HepG2 (cell line): ENCODE measurements at regions not wholly inside any gene's neighbourhood (a gene's known extent, or its start where the extent isn't known, plus 50 kb on each side); places are given as distances from the start of the nearest gene placed in this dataset.

Source experiments
- ATAC-seq: fragments of 200-7000 bp; cut with Tn5 transposase; 3 replicates; pipeline ENCODE4 v1.9.1; 2020; ENCODE audit warnings: mild to moderate bottlenecking, moderate library complexity
- BruUV-seq: library from RNA; stranded (reverse); fragments of 400-500 nt; replicated peaks from 2 replicates; lab custom pipeline; 2021; lab: Mats Ljungman, UMichigan
- CTCF ChIA-PET: fragments of 300-600 bp; formaldehyde crosslinking; extraction: SDS; loops from one replicate; lab custom pipeline; 2021; ENCODE audit warnings: low total read pairs, inconsistent platforms, low intra/inter-chr PET ratio; lab: Yijun Ruan, JAX
- POLR2A ChIA-PET: fragments of 350-600 bp; sonication (Branson Sonifier 250); formaldehyde crosslinking; loops from one replicate; lab custom pipeline; 2020; ENCODE audit warnings: antibody characterized with exemption, inconsistent platforms; lab: Yijun Ruan, JAX
- DNase-seq: peaks from one replicate; pipeline ENCODE4 v3.0.0-alpha.2; 2015; ENCODE audit warnings: low spot score
- FAIRE-seq: peaks from 3 replicates; lab custom pipeline; 2011; peaks lifted over from hg19 to GRCh38; lab: Jason Lieb, UNC
- H2AFZ ChIP-seq: one replicate; pipeline ENCODE4 v1.6.1; 2011; ENCODE audit warnings: low read length, inconsistent platforms
- H3K27ac ChIP-seq: fragments of 300-600 bp; 3 replicates; pipeline ENCODE4 v1.8.0; 2011; ENCODE audit warnings: mixed run types, mild to moderate bottlenecking, mixed read lengths, low read length, inconsistent platforms; ENCODE audit not compliant: insufficient read depth; ENCODE audit errors: extremely low read length
- H3K27me3 ChIP-seq, 2 experiments: fragments of 200-600 bp in 1 of 2; 2 replicates in 1 of 2; 3 replicates in 1 of 2; pipeline versions ENCODE4 v1.6.0 to v1.8.0; 2011; ENCODE audit warnings: low read length in 2 of 2, mild to moderate bottlenecking in 2 of 2, moderate library complexity in 2 of 2, inconsistent platforms in 1 of 2; ENCODE audit not compliant: insufficient read depth in 2 of 2, control insufficient read depth in 1 of 2
- H3K36me3 ChIP-seq, 2 experiments: fragments of 200-600 bp in 1 of 2; replicated peaks in 1 of 2; 2 replicates in 1 of 2; 3 replicates in 1 of 2; pipeline versions ENCODE4 v1.5.1 to v1.8.0; 2011; ENCODE audit warnings: low read length in 2 of 2, inconsistent platforms in 1 of 2; ENCODE audit not compliant: insufficient read depth in 2 of 2, control insufficient read depth in 1 of 2
- H3K4me1 ChIP-seq: 2 replicates; pipeline ENCODE4 v1.5.1; 2012; ENCODE audit warnings: low read length, inconsistent platforms; ENCODE audit not compliant: insufficient read depth
- H3K4me2 ChIP-seq: 2 replicates; pipeline ENCODE4 v1.6.0; 2011; ENCODE audit warnings: low read depth, low read length, inconsistent platforms
- H3K4me3 ChIP-seq, 3 experiments: fragments of 200-600 bp in 1 of 3; sonication (generic), shearing (Covaris generic) in 1 of 3; replicated peaks in 1 of 3; 2 replicates each; pipeline ENCODE4 v1.5.1; 2011 to 2016; ENCODE audit warnings: low read length in 3 of 3, inconsistent platforms in 2 of 3, low read depth in 2 of 3, mild to moderate bottlenecking in 2 of 3, control low read depth in 1 of 3, mixed read lengths in 1 of 3; ENCODE audit not compliant: insufficient read depth in 1 of 3
- H3K79me2 ChIP-seq: one replicate; pipeline ENCODE4 v1.6.1; 2011; ENCODE audit warnings: low read length, inconsistent platforms; ENCODE audit not compliant: insufficient read depth
- H3K9ac ChIP-seq: 2 replicates; pipeline ENCODE4 v1.6.0; 2011; ENCODE audit warnings: mild to moderate bottlenecking, low read depth, low read length, inconsistent platforms; ENCODE audit not compliant: insufficient read depth
- H3K9me3 ChIP-seq: 2 replicates; pipeline ENCODE4 v1.5.1; 2012; ENCODE audit warnings: mild to moderate bottlenecking, low read length
- H4K20me1 ChIP-seq: 2 replicates; pipeline ENCODE4 v1.6.0; 2011; ENCODE audit warnings: inconsistent platforms, mild to moderate bottlenecking, low read length, moderate library complexity; ENCODE audit not compliant: insufficient read depth
- ATF2 ChIP-seq: sonication (generic); formaldehyde crosslinking; IDR thresholded peaks from 2 replicates; pipeline ENCODE4 v1.4.0; 2020; ENCODE audit warnings: missing genetic modification reagents
- DMAP1 ChIP-seq: IDR thresholded peaks from 2 replicates; pipeline ENCODE4 v1.6.1; 2016
- DNMT1 ChIP-seq: sonication (generic); formaldehyde crosslinking; IDR thresholded peaks from 2 replicates; pipeline ENCODE4 v1.5.1; 2020; ENCODE audit warnings: mild to moderate bottlenecking, missing genetic modification reagents
- ETS1 ChIP-seq: sonication (generic); formaldehyde crosslinking; IDR thresholded peaks from 2 replicates; pipeline ENCODE4 v1.4.0; 2020; ENCODE audit warnings: missing genetic modification reagents
- GABPB1 ChIP-seq: IDR thresholded peaks from 2 replicates; pipeline ENCODE4 v1.6.1; 2016; ENCODE audit warnings: mild to moderate bottlenecking, missing genetic modification reagents, moderate library complexity, missing compliant biosample characterization
- GPBP1L1 ChIP-seq: sonication (generic); formaldehyde crosslinking; IDR thresholded peaks from 2 replicates; pipeline ENCODE4 v1.5.0; 2020; ENCODE audit warnings: mild to moderate bottlenecking, missing genetic modification reagents
- NFE2 ChIP-seq: sonication (generic); formaldehyde crosslinking; IDR thresholded peaks from 2 replicates; pipeline ENCODE4 v1.4.0; 2020; ENCODE audit warnings: missing genetic modification reagents
- NFRKB ChIP-seq: fragments of 450-650 bp; IDR thresholded peaks from 2 replicates; pipeline ENCODE4 v1.6.1; 2017
- PPARG ChIP-seq: conservative IDR thresholded peaks from 2 replicates; pipeline ENCODE4 v1.6.1; 2016; ENCODE audit warnings: missing biosample characterization, missing genetic modification reagents
- PRPF4 ChIP-seq: fragments of 200-400 bp; formaldehyde crosslinking; IDR thresholded peaks from 2 replicates; pipeline ENCODE4 v1.6.1; 2016; ENCODE audit warnings: low read length, low read depth; ENCODE audit not compliant: poor library complexity, severe bottlenecking
- SCMH1 ChIP-seq: sonication (generic); formaldehyde crosslinking; IDR thresholded peaks from 2 replicates; pipeline ENCODE4 v1.9.0; 2021; ENCODE audit warnings: missing genetic modification reagents, mild to moderate bottlenecking, borderline replicate concordance
- SNRNP70 ChIP-seq: fragments of 200-400 bp; formaldehyde crosslinking; IDR thresholded peaks from 2 replicates; pipeline ENCODE4 v1.6.1; 2017; ENCODE audit warnings: mild to moderate bottlenecking, low read depth, low read length, moderate library complexity
- THYN1 ChIP-seq: sonication (generic); formaldehyde crosslinking; IDR thresholded peaks from 2 replicates; pipeline ENCODE4 v1.8.1; 2023; ENCODE audit warnings: low read depth, mild to moderate bottlenecking, moderate library complexity, missing genetic modification reagents, borderline replicate concordance
- XBP1 ChIP-seq: sonication (generic); formaldehyde crosslinking; IDR thresholded peaks from 2 replicates; pipeline ENCODE4 v1.5.0; 2020; ENCODE audit warnings: missing genetic modification reagents
- ZMYM2 ChIP-seq: sonication (generic); formaldehyde crosslinking; IDR thresholded peaks from 2 replicates; pipeline ENCODE4 v1.8.0; 2022; ENCODE audit warnings: mild to moderate bottlenecking, missing genetic modification reagents
- ZNF530 ChIP-seq: sonication (generic); formaldehyde crosslinking; IDR thresholded peaks from 2 replicates; pipeline ENCODE4 v1.5.0; 2020; ENCODE audit warnings: low read depth, mild to moderate bottlenecking, missing genetic modification reagents
- ZNF577 ChIP-seq: sonication (generic); formaldehyde crosslinking; IDR thresholded peaks from 2 replicates; pipeline ENCODE4 v1.4.0; 2020; ENCODE audit warnings: mild to moderate bottlenecking, low read depth, missing genetic modification reagents, borderline replicate concordance
- ZNF75D ChIP-seq: sonication (generic); formaldehyde crosslinking; IDR thresholded peaks from 2 replicates; pipeline ENCODE4 v1.8.1; 2023; ENCODE audit warnings: missing genetic modification reagents, mild to moderate bottlenecking, borderline replicate concordance
- ZSCAN21 ChIP-seq: sonication (generic); formaldehyde crosslinking; IDR thresholded peaks from 2 replicates; pipeline ENCODE4 v1.8.0; 2022; ENCODE audit warnings: mild to moderate bottlenecking, missing genetic modification reagents, moderate library complexity, borderline replicate concordance
- ZXDC ChIP-seq: sonication (generic); formaldehyde crosslinking; IDR thresholded peaks from 2 replicates; pipeline ENCODE4 v1.5.0; 2020; ENCODE audit warnings: mild to moderate bottlenecking, missing genetic modification reagents
- WGBS: methylation state at CpG from one replicate; pipeline ENCODE4 v1.1.6; 2017; ENCODE audit warnings: low lambda C conversion rate; 5-methylcytosine and 5-hydroxymethylcytosine counted together
- in situ Hi-C: cut with HindIII; loops from 2 replicates; pipeline ENCODE4 v1.10.0; 2017; ENCODE audit warnings: low pct_unique_long_range_greater_than_20kb; ENCODE audit not compliant: extremely low pct_ligation_motif_present
- intact Hi-C: fragments of 100-400 bp; cut with micrococcal nuclease; formaldehyde crosslinking; loops from one replicate; pipeline ENCODE4 v1.10.0; 2022; ENCODE audit not compliant: unreplicated experiment

GRCh38 chr5:39606591-39606990 is 181.8 kb upstream of the DAB2 start:
- Histone ChIP-seq H3K4me2 (no peak overlapping the region), H2AFZ (no peak overlapping the region), H3K27me3 (no peaks in the 10 kb centered on the region)
- no peak for TF ChIP-seq ZNF75D (CRISPR knock-in tag)
- TF ChIP-seq ZMYM2 (CRISPR knock-in tag) = no peak
- no peak for TF ChIP-seq PRPF4
- no peak for TF ChIP-seq SNRNP70
- no peak for TF ChIP-seq NFRKB
- TF ChIP-seq DMAP1 (CRISPR knock-in tag) = no peak
- TF ChIP-seq ZSCAN21 (CRISPR knock-in tag) = no peak
- no peak for TF ChIP-seq SCMH1 (CRISPR knock-in tag)
- no peak for TF ChIP-seq ETS1 (CRISPR knock-in tag)
- TF ChIP-seq ZXDC (CRISPR knock-in tag) = no peak
- TF ChIP-seq ZNF577 (CRISPR knock-in tag) = no peak
- TF ChIP-seq DNMT1 (CRISPR knock-in tag) = no peak
- no peak for TF ChIP-seq GABPB1 (CRISPR knock-in tag)
- TF ChIP-seq XBP1 = no peak
- TF ChIP-seq GPBP1L1 = no peak
- no peak for TF ChIP-seq NFE2 (CRISPR knock-in tag)
- no peak for TF ChIP-seq PPARG (CRISPR knock-in tag)
- no peak for TF ChIP-seq ATF2 (CRISPR knock-in tag)
- TF ChIP-seq THYN1 (CRISPR knock-in tag) = no peak
- TF ChIP-seq ZNF530 (CRISPR knock-in tag) = no peak
- TF ChIP-seq, all 625 proteins: peak for 0
- BruUV-seq = no TSS peak
- H3K9ac ChIP-seq = no peak overlapping the region
- H4K20me1 ChIP-seq = no peaks in the 10 kb centered on the region
- FAIRE-seq (no peak), DNase-seq (no peak), ATAC-seq (no peak)
- H3K4me3 ChIP-seq = no peak overlapping the region
- no peaks in the 10 kb centered on the region for H3K9me3 ChIP-seq
- intact Hi-C loops = no loop called here
- POLR2A ChIA-PET = no interaction called here
- in situ Hi-C loops = loop anchor here (10.0 kb wide), 1 partner anchor 88 kb away; no protein-coding TSS in a partner anchor
- 6% methylated on average over 2 of the region's 2 CpGs for WGBS
- H3K79me2 ChIP-seq = no peaks in the 10 kb centered on the region
- no peak overlapping the region for H3K27ac ChIP-seq
- no peaks in the 10 kb centered on the region for H3K36me3 ChIP-seq
- H3K4me1 ChIP-seq = no peaks in the 10 kb centered on the region
- CTCF ChIA-PET = no interaction called here
